ENCODE measurements at regions not wholly inside any gene's neighbourhood (a gene's known extent, or its start where the extent isn't known, plus 50 kb on each side); places are given as distances from the start of the nearest gene placed in this dataset.
"Not testable (repeated sequence)": the region's sequence is repeated elsewhere in the genome, so short reads cannot be mapped to it uniquely, and the experiment has no call there.

GRCh38 chr6:139732451-139732850, 358.0 kb upstream of the CITED2 start:
- no peaks in the 10 kb centered on the region for H3K27me3 Mint-ChIP-seq (ENCODE audit: unreplicated experiment)
- peaks cover 11% of the 10 kb centered on the region for H3K4me1 Mint-ChIP-seq (ENCODE audit: unreplicated experiment)
- no peak for DNase-seq (ENCODE audit: extremely low spot score, unreplicated experiment)
- H3K36me3 Mint-ChIP-seq (ENCODE audit: unreplicated experiment) = no peaks in the 10 kb centered on the region
- H3K9me3 Mint-ChIP-seq (ENCODE audit: unreplicated experiment) = no peaks in the 10 kb centered on the region
- H3K27ac Mint-ChIP-seq (ENCODE audit: unreplicated experiment) = no peak overlapping the region
- H3K4me3 Mint-ChIP-seq (ENCODE audit: unreplicated experiment) = no peak overlapping the region
- TF ChIP-seq CTCF (IDR thresholded peaks at IDR 0.05) = no peak

DNA sequence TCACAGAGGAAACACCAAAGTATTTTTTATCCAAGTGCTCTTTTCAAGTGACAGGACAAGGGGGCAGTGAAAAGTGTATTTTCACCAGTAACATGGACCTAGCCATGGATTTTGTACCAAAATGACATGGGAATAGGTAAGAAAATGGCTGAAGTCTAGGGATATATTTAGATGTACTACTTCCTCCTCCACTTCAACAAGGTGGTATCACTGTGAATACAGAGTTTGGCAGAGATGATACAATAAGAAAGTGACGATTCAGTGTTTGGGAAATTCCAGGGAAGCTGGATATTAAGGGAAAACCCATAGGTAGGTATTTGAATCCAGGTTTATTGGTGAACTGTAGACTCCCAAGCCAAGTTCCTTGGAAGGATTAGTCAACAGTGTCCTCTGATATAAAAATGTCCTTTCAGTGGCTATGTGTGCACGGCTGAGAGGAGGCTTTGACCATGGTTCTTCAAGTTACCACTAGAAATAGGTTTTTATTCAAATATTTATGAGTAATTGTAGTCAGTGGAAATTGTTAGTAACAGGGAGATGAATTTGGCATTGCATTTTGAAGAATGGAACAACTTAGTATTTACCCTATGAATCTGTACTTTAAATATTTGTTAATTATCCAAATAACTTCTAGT, 356.0 kb upstream of the CITED2 start:
- H3K27ac Mint-ChIP-seq (ENCODE audit: unreplicated experiment) = no peak overlapping the region
- TF ChIP-seq CTCF (IDR thresholded peaks at IDR 0.05) = no peak
- no peaks in the 10 kb centered on the region for H3K9me3 Mint-ChIP-seq (ENCODE audit: unreplicated experiment)
- H3K4me1 Mint-ChIP-seq (ENCODE audit: unreplicated experiment) = peaks cover 11% of the 10 kb centered on the region
- no peak for DNase-seq (ENCODE audit: extremely low spot score, unreplicated experiment)
- no peaks in the 10 kb centered on the region for H3K27me3 Mint-ChIP-seq (ENCODE audit: unreplicated experiment)
- no peaks in the 10 kb centered on the region for H3K36me3 Mint-ChIP-seq (ENCODE audit: unreplicated experiment)
- H3K4me3 Mint-ChIP-seq (ENCODE audit: unreplicated experiment) = no peak overlapping the region

DNA sequence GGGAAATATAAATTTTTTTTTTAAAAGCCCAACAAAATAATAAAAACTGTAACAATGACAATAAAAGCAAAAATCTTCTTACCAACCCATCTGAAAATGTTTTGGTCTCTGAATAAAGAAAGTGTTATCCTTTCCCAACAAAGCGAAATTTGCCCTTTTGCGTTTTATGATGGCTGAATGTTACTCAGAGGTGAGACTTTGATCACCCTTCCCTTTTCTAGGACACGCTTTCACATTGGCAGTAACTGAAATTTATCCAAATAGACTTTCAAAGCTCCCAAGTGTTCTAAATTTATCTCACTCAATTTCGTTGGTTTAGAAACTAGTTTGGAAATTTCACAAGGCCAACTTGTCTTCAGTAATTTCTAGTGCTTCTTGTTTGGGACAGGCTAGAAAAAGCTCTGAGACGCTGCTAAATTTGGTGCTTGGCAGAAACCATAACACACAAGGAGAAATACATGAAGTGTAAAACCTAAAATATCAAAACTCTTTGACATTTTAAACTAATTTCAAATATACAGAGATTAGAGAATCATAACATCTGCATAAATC, 354.5 kb upstream of the CITED2 start:
- DNase-seq (ENCODE audit: extremely low spot score, unreplicated experiment) = no peak
- H3K27me3 Mint-ChIP-seq (ENCODE audit: unreplicated experiment) = no peaks in the 10 kb centered on the region
- no peaks in the 10 kb centered on the region for H3K36me3 Mint-ChIP-seq (ENCODE audit: unreplicated experiment)
- no peak for TF ChIP-seq CTCF (IDR thresholded peaks at IDR 0.05)
- peaks cover 11% of the 10 kb centered on the region for H3K4me1 Mint-ChIP-seq (ENCODE audit: unreplicated experiment)
- H3K9me3 Mint-ChIP-seq (ENCODE audit: unreplicated experiment) = no peaks in the 10 kb centered on the region
- H3K4me3 Mint-ChIP-seq (ENCODE audit: unreplicated experiment) = no peak overlapping the region
- no peak overlapping the region for H3K27ac Mint-ChIP-seq (ENCODE audit: unreplicated experiment)

DNA sequence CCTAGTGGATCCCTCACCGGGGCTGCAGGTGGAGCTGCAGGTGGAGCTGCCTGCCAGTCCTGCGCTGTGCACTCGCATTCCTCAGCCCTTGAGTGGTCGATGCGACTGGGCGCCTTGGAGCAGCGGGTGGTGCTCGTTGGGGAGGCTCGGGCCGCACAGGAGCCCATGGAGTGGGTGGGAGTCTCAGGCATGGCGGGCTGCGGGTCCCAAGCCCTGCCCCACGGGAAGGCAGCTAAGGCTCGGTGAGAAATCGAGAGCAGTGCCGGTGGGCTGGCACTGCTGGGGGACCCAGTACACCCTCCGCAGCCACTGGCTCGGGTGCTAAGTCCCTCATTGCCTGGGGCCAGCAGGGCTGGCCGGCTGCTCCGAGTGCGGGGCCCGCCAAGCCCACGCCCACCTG, 351.8 kb upstream of the CITED2 start:
- not testable (repeated sequence) for DNase-seq (ENCODE audit: extremely low spot score, unreplicated experiment); H3K27ac Mint-ChIP-seq (ENCODE audit: unreplicated experiment); H3K27me3 Mint-ChIP-seq (ENCODE audit: unreplicated experiment); H3K4me3 Mint-ChIP-seq (ENCODE audit: unreplicated experiment); H3K9me3 Mint-ChIP-seq (ENCODE audit: unreplicated experiment); H3K36me3 Mint-ChIP-seq (ENCODE audit: unreplicated experiment); H3K4me1 Mint-ChIP-seq (ENCODE audit: unreplicated experiment)

DNA sequence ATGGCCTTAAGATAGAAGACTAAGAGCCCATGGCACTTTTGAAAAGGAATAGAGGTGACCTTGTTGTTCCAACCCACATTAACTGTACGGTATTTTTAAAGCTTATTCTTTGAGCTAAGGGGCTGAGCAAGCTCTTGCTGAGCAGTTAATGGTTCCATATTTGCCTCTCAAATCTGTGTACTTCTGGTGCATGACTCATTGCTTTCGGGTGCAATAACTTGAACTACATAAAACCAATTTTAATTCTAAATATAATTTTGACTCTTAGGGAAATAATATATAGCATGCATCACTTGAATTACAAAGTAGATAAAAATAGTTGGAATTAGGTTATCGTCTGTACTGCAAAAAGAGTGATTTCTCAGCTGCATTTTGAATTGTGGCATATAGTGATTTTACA, 348.1 kb upstream of the CITED2 start:
- H3K27ac Mint-ChIP-seq (ENCODE audit: unreplicated experiment) = no peak overlapping the region
- no peaks in the 10 kb centered on the region for H3K4me1 Mint-ChIP-seq (ENCODE audit: unreplicated experiment)
- no peak for DNase-seq (ENCODE audit: extremely low spot score, unreplicated experiment)
- no peaks in the 10 kb centered on the region for H3K36me3 Mint-ChIP-seq (ENCODE audit: unreplicated experiment)
- no peak for TF ChIP-seq CTCF (IDR thresholded peaks at IDR 0.05)
- no peaks in the 10 kb centered on the region for H3K27me3 Mint-ChIP-seq (ENCODE audit: unreplicated experiment)
- peaks cover 7% of the 10 kb centered on the region for H3K9me3 Mint-ChIP-seq (ENCODE audit: unreplicated experiment)
- H3K4me3 Mint-ChIP-seq (ENCODE audit: unreplicated experiment) = no peak overlapping the region

All from osteocyte (in vitro differentiated cells).